ENCODE measurements at regions not wholly inside any gene's neighbourhood (a gene's known extent, or its start where the extent isn't known, plus 50 kb on each side); places are given as distances from the start of the nearest gene placed in this dataset.

DNA sequence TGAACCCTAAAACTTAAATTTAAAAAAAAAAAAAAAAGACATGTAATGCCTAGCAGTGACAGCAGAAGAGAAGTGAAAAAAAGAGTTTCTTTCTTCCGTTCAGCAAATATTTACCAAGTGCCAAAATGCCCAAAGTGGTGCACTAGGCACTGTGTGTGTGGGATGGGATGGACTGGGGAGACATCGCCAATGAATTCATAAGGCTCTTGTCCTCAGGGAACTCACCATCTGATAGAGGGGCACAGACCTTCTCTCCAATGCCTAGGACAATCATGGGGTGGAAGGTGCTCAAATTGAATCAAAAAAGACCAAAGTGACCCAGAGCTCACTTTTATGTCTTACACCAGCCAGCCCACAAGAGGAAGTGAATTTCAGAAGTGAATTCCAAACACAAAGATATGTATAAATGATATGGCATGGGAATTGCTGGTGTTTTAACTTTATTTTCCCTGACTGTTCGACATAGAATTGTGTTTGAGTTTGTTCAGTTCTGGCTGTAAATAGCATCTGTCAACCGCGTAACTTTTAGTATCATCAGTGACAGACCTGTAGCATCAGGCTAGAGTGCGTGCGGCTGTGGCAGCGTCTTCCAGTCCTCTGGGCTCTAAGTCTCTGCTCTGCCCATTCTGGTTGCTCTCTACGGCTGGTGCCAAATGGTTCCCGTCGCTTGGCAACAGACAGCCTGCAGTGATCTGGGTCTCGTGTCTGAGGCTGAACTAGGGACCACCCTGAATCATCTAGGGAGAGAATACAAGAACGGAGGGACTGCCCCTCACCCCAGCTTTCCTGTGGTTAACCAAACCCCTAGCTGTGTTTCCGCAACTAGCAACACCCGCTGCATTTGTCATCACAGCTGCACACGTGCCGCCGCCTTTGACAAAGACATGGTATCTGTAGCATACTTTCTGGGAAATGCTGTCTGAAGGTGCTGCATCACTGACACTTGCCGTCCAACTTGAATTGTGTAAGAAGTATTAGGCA is 154.0 kb upstream of the THBS1 start:
- Histone ChIP-seq H3K4me2 (ENCODE audit: low read length) (no peak overlapping the region), H3K9ac (ENCODE audit: low read length) (no peak overlapping the region), H3K9me3 (ENCODE audit: low read length) (no peaks in the 10 kb centered on the region), H3F3A (ENCODE audit: insufficient read depth, low read length, poor library complexity, severe bottlenecking) (no peaks in the 10 kb centered on the region), H4K20me1 (ENCODE audit: insufficient read depth) (no peaks in the 10 kb centered on the region), H3K27ac (ENCODE audit: low read length) (no peak overlapping the region), H2AFZ (ENCODE audit: low read depth, low read length) (no peak overlapping the region), H3K36me3 (ENCODE audit: insufficient read depth, low read length) (no peaks in the 10 kb centered on the region), H3K27me3 (ENCODE audit: insufficient read depth, low read depth, low read length) (no peaks in the 10 kb centered on the region), H3K4me3 (ENCODE audit: low read length) (no peak overlapping the region), H3K79me2 (replicated peaks; ENCODE audit: insufficient read depth, low read length) (no peaks in the 10 kb centered on the region), H3K9me2 (ENCODE audit: insufficient read depth, low read length) (no peaks in the 10 kb centered on the region)
- TF ChIP-seq POLR2AphosphoS5 (IDR thresholded peaks at IDR 0.05) (no peak), EP300 (conservative IDR thresholded peaks at IDR 0.05; ENCODE audit: poor library complexity, severe bottlenecking) (peak; percentile 32)
- TF ChIP-seq, protein P1, sequence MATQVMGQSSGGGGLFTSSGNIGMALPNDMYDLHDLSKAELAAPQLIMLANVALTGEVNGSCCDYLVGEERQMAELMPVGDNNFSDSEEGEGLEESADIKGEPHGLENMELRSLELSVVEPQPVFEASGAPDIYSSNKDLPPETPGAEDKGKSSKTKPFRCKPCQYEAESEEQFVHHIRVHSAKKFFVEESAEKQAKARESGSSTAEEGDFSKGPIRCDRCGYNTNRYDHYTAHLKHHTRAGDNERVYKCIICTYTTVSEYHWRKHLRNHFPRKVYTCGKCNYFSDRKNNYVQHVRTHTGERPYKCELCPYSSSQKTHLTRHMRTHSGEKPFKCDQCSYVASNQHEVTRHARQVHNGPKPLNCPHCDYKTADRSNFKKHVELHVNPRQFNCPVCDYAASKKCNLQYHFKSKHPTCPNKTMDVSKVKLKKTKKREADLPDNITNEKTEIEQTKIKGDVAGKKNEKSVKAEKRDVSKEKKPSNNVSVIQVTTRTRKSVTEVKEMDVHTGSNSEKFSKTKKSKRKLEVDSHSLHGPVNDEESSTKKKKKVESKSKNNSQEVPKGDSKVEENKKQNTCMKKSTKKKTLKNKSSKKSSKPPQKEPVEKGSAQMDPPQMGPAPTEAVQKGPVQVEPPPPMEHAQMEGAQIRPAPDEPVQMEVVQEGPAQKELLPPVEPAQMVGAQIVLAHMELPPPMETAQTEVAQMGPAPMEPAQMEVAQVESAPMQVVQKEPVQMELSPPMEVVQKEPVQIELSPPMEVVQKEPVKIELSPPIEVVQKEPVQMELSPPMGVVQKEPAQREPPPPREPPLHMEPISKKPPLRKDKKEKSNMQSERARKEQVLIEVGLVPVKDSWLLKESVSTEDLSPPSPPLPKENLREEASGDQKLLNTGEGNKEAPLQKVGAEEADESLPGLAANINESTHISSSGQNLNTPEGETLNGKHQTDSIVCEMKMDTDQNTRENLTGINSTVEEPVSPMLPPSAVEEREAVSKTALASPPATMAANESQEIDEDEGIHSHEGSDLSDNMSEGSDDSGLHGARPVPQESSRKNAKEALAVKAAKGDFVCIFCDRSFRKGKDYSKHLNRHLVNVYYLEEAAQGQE (IDR thresholded peaks at IDR 0.05; ENCODE audit: borderline replicate concordance): no peak

DNA sequence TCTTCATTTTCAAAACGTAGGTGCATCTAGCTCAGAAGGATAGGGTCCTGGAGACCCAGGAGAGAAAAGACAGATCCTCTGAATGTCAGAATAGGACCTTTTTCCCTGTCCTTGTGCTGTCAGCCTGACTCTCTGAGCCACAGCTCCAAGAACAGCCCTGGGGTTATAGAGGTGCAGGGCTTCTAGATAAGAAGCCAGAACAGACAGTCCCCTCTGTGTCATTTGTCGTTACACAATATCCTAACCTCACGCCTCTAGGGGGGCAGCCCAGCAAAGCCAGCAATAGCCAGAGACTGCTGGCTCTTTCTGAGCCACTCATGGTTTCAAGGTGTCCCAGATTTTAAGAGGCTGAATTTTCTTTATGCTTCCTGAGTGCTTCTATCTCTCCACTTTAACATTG is 153.2 kb upstream of the THBS1 start:
- TF ChIP-seq EZH2 (IDR thresholded peaks at IDR 0.05; ENCODE audit: borderline replicate concordance, insufficient read depth, low read length, poor library complexity, severe bottlenecking) (no peak), TAF1 (IDR thresholded peaks at IDR 0.05; ENCODE audit: low read depth) (no peak), SMC3 (conservative IDR thresholded peaks at IDR 0.05; ENCODE audit: poor library complexity) (no peak), RAD21 (conservative IDR thresholded peaks at IDR 0.05) (no peak), POLR2AphosphoS5 (IDR thresholded peaks at IDR 0.05) (no peak), EP300 (conservative IDR thresholded peaks at IDR 0.05; ENCODE audit: poor library complexity, severe bottlenecking) (no peak), MXI1 (conservative IDR thresholded peaks at IDR 0.05; ENCODE audit: poor library complexity, severe bottlenecking) (no peak)
- TF ChIP-seq, protein P1 (IDR thresholded peaks at IDR 0.05; ENCODE audit: borderline replicate concordance): no peak
- TF ChIP-seq, protein P2, sequence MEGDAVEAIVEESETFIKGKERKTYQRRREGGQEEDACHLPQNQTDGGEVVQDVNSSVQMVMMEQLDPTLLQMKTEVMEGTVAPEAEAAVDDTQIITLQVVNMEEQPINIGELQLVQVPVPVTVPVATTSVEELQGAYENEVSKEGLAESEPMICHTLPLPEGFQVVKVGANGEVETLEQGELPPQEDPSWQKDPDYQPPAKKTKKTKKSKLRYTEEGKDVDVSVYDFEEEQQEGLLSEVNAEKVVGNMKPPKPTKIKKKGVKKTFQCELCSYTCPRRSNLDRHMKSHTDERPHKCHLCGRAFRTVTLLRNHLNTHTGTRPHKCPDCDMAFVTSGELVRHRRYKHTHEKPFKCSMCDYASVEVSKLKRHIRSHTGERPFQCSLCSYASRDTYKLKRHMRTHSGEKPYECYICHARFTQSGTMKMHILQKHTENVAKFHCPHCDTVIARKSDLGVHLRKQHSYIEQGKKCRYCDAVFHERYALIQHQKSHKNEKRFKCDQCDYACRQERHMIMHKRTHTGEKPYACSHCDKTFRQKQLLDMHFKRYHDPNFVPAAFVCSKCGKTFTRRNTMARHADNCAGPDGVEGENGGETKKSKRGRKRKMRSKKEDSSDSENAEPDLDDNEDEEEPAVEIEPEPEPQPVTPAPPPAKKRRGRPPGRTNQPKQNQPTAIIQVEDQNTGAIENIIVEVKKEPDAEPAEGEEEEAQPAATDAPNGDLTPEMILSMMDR (IDR thresholded peaks at IDR 0.05; ENCODE audit: poor library complexity, severe bottlenecking): no peak
- Histone ChIP-seq H3K79me2 (replicated peaks; ENCODE audit: insufficient read depth, low read length) (no peaks in the 10 kb centered on the region), H3K27me3 (ENCODE audit: insufficient read depth, low read depth, low read length) (no peaks in the 10 kb centered on the region), H3K4me3 (ENCODE audit: low read length) (no peak overlapping the region), H2AFZ (ENCODE audit: low read depth, low read length) (no peak overlapping the region), H3K36me3 (ENCODE audit: insufficient read depth, low read length) (no peaks in the 10 kb centered on the region), H3K9me2 (ENCODE audit: insufficient read depth, low read length) (no peaks in the 10 kb centered on the region), H3K4me2 (ENCODE audit: low read length) (no peak overlapping the region), H3K27ac (ENCODE audit: low read length) (no peak overlapping the region), H3F3A (ENCODE audit: insufficient read depth, low read length, poor library complexity, severe bottlenecking) (no peaks in the 10 kb centered on the region), H4K20me1 (ENCODE audit: insufficient read depth) (no peaks in the 10 kb centered on the region), H3K9me3 (ENCODE audit: low read length) (no peaks in the 10 kb centered on the region), H3K9ac (ENCODE audit: low read length) (no peak overlapping the region)
